ENCODE measurements at regions not wholly inside any gene's neighbourhood (a gene's known extent, or its start where the extent isn't known, plus 50 kb on each side); places are given as distances from the start of the nearest gene placed in this dataset.

DNA sequence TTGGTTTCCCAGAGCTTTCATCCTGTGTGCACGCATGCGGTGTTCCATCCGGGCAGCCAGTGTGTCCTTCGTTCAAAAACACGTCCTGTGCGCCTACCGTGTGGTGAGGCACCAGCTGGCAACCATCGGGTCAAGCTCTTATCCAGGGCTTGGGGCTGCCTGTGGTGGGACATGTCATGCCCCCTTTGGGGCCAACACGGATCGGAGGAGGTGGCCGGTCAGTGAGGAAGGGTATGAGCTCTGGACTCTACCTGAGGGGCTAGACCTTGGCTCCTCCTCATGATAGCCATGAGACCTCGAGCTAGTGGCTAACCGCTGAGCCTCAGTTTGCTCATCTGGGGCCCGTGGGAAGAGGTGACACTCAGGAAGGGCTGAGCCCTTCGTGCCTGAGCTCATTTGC, 158.5 kb upstream of the PMEPA1 start:
- DNase-seq: no peak

GRCh38 chr20:57867807-57868206, 158.0 kb upstream of the PMEPA1 start:
- DNase-seq: no peak

DNA sequence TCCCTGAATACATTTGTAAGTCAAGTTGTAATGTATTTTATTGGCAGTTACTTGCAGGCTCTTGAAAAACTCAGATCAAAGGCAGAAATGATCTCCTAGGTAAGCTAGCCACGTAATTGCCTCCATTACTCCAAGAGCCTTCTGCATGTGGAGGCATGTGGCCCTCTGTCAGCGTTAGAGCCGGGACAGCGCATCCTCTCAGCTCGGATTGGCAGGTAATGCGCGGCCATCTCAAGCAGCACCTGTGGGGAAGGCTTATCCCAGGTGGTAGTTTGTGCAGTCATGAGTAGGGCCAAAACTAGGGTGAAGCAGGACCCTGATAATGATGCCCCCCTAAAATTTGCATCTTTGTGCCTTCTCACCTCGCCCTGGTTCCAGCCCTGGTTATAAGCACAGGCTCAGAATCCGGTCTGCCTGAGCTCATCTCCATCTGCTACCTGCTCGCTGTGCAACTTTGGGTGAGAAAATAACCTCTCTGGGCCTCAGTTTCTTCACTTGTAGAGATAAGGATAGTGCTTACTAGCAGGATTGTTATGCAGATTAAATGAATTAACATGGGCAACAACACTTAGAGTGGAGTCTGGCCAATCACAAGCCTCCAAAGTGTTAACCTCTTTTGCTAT, 157.5 kb upstream of the PMEPA1 start:
- no peak for DNase-seq

DNA sequence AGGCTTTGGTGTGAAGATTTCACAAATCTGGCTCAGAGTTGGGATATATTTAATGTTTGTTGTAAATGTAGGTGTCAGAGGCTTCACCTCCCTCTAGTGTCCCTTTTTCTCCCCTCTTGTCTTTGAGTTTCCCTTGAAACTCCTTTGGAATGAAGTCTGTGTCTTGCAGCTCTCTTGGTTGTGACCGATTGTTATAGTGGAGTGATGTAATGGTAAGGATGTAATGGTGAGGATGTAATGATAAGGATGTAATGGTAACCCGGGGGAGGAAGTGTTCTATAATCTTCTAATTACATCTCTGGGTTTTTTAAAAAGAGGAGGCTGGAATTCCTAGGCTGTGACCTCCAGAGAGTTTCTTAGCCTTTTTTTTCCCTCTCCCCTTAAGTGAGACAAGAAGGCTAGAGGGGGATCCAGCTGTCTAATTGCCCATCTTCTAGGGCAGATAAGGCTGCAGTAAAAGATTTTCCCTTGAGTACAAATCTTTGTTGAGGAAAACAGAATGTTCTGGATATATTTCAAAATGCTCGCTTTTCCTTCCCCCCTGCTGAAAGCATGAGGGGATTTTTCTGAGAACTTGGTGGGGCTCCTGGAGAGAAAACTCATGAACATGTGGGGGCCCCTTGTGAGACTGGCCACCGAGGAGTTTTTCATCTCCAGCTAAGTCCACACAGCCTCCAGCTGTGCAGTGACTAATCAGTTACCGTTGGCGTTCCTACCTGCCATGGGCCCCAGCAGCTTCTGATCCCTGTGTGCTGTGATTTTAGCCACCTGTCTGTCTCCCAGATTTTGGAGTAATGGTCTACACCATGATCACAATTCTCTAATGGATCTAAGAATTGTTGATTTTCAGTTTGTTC, 156.7 kb upstream of the PMEPA1 start:
- DNase-seq: no peak

DNA sequence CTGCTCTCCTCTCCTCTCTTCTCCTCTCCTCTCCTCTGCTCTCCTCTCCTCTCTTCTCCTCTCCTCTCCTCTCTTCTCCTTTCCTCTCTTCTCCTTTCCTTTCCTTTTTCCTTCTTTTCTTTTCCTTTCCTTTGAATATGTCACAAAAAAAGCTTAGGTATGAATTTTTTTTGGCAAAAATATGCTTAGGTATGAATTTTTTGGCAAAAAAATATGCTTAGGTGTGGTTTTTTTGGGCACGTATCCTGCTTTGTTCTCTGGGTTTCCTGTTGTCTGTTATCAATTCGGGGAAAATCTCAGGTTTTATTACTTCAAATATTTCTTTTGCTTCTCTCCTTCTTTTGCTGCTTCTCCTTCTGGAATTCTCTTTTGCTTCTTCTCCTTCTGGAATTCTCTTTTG, 155.5 kb upstream of the PMEPA1 start:
- no peak for DNase-seq

DNA sequence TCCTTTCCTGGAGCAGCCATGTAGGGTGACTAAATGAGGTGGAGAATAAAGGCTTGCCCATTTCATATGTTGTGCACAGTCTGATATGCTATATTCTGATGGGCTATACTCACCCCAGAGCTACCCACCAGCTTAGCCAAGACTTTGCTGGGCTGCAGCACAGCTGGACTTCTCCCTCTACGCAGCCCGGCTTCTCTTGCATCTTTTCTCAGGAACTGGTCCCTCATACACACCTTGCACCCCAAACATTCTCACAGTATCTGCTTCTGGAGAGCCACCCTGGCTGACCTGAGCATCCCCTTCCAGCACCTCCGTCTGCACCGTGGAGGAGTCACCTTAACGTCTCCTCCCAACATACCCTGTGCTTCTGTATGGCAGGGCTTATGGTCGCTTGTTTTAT, 150.8 kb upstream of the PMEPA1 start:
- no peak for DNase-seq

GRCh38 chr20:57857969-57858368, 148.2 kb upstream of the PMEPA1 start:
- no peak for DNase-seq

DNA sequence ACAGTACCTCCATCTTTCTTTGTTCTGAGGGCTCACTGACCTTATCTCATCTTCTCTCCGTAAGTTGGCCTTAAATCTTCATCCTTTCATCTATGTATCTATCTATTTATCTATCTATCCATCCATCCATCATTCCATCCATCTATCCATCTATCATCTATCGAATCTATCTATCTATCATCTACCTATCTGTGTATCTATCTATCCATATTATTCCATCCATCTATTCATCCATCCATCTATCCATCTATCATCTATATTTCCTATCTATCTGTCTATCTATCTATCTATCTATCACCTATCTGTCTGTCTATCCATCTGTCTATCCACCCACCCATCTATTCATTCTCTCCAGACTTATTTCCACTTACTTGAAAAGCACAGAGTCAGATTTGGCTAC, 147.3 kb upstream of the PMEPA1 start:
- no peak for DNase-seq

- no peak for DNase-seq
These were observed 146.8 kb upstream of the PMEPA1 start for GRCh38 chr20:57856658-57857057.

- DNase-seq: peak; percentile 6
These were observed 142.0 kb upstream of the PMEPA1 start for GRCh38 chr20:57851796-57852195.

DNA sequence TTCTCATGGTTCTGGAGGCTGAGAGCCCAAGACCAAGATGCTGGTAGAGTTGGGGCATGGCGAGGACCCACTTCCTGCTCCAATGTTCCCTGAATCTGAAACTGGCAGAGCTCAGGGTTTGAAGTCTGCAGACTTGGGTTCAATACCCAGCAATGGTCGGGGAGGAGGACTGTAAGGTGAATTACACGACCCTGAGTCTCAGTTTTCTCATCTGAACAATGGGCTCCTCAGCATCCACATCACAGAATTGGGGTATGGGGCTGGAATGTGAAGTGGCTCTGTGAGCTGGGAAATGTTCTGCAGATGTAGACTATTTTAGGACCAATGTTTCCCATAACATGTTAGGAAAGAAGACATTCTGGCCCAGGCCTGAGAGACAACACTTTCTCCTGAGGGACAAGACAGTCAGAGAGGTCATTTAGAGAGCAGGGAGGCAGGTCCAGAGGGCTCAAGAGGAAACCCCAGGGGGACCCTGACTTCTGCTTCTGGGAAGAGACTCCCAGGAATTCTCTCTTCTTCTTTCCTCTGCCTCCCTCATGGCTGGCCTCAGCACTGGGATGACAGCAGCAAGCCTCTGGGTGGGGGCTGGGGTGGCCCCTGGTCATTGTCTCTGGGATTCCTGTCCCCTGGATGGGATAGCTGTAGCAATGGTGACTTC, 141.3 kb upstream of the PMEPA1 start:
- no peak for DNase-seq

DNA sequence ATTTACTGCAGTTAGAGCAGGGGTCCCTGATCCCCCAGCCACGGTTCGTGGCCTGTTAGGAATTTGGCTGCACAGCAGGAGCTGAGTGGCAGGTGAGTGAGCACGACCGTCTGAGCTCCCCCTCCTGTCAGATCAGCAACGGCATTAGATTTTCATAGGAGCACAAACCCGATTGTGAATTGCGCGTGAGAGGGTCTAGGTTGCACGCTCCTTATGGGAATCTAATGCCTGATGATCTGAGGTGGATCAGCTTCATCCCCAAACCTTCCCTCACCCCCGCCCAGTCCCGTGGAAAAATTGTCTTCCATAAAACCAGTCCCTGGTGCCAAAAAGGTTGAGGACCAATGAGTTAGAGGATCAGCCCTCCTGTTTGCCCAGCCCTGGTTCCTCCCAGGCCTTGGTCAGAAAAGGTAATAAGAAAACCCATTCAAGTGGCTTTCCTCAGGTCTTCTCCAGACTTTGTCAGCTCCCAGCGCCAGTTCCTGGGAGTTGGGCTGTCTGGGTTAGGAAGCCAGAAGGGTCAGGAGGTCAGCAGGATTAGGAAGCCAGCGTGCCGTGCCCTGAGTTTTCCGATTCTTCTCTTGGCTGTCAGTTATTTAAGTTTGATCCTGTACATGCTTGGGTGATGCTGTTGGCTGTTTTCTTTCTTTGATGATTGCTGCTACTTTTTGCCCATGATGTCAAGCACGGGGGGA, 139.9 kb upstream of the PMEPA1 start:
- DNase-seq: no peak

DNA sequence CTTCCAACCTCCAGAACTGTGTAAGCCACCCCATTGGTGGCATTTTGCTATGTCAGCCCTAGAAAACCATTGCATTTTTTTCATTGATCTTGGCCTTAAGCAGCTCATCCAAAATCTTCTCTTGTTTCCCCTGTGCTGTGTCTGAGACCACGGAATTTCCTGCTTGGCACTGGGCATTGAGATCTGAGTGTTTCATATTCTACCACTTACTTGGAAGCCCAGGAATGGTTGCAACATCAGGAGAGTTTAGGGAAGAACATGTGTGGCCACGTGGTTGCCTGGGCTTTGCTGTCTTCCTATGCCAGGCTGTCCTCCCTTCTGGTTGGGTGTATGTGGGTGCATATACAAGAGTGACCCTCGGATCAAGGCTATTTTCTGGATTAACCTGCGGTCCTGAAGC, 139.3 kb upstream of the PMEPA1 start:
- no peak for DNase-seq

DNA sequence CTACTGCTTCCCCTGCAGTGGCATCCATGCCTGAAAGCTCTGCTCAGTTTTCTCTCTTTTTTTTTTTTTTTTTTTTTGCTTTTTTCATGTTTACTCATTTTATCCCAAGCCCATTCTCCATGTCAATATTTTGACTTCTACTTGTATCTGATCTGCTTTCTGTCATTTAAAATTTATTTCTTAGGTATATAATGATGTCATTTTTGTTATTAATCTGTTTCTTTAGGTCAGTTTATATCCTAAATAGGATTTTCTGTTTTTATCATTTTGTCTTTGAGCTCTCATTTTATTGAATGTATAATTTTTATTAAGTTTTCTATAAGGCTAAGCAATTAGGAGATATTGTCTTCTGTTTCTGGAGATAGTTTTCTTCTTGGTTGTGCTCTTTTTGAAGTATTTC, 138.5 kb upstream of the PMEPA1 start:
- no peak for DNase-seq

DNA sequence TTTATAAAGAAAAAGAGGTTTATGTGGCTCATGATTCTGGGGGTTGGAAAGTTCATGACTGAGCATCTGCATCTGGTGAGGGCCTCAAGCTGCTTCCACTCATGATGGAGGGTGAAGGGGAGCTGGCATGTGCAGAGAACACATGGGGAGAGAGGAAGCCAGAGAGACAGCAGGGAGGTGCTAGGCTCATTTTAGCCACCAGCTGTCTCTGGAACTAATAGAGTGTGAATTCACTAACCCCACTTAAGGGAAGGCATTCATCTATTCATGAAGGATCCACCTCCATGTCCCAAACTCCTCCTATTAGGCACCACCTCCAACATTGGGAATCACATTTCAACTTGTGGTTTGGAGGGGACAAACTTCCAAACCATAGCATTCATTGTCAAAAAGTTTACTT, 137.3 kb upstream of the PMEPA1 start:
- DNase-seq: no peak

- no peak for DNase-seq
These were observed 135.1 kb upstream of the PMEPA1 start for GRCh38 chr20:57844626-57845596.

- no peak for DNase-seq
These were observed 134.3 kb upstream of the PMEPA1 start for GRCh38 chr20:57843941-57844625.

DNA sequence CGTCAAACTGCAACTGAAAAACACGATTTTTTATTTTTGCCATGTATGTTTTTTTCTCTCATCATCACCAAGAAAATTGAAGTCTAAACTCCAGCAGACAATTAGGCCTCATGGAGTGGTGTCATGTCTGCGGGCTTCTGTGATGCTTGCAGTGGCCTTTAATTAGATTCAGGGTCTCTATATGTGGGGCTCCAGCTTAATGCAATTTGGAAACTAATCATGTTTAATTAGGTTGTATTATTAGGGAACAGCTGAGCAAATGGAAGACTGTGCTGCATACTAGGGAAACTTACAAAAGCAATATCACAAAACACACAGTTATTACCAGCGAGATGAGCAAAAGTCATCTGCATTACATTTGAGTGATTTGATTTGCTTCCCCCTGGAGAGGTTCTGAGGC, 132.9 kb upstream of the PMEPA1 start:
- no peak for DNase-seq

DNA sequence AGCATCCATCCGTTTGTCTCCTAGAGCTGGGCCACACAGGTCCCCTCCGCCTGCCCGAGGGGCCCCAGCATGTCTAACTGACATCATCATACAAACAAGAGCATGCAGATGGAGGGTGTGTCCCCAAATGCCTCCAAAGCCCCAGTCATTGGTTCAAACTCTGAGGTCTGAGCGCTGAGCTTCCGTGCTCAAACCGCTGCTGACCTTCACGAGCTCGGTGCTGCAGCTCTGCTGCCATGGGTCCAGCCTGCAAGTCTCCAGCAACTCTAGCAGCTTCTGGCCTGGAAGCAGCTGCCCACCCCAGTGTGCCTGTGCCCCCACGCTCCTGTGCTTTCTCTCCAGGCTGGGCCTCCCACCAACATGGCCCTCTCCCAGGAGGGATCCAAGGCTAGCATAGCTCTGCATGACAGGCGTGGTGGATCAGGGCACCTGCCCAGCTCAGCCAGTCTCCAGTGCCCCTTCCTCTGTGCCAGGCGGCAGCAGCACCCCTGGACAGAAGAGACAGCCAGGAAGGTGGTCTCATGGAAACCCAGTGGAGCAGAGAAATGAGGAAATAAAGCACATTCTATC, 131.6 kb upstream of the PMEPA1 start:
- DNase-seq: no peak

GRCh38 chr20:57840504-57841296, 130.9 kb upstream of the PMEPA1 start:
- no peak for DNase-seq
